DND-41 (cell line): ENCODE measurements at regions not wholly inside any gene's neighbourhood (a gene's known extent, or its start where the extent isn't known, plus 50 kb on each side); places are given as distances from the start of the nearest gene placed in this dataset.

Experiments
- EZH2 ChIP-seq: IDR thresholded peaks from 3 replicates; pipeline ENCODE4 v1.6.1; 2012; ENCODE audit warnings: borderline replicate concordance, low read depth, mild to moderate bottlenecking, moderate library complexity, low read length, inconsistent platforms; ENCODE audit not compliant: severe bottlenecking
- TF ChIP-seq, protein P1 (sequence below): IDR thresholded peaks from 2 replicates; pipeline ENCODE4 v1.5.1; 2012; ENCODE audit warnings: borderline replicate concordance, low read length, moderate library complexity, mild to moderate bottlenecking; ENCODE audit not compliant: poor library complexity, severe bottlenecking; ENCODE audit errors: extremely low read depth

DNA sequence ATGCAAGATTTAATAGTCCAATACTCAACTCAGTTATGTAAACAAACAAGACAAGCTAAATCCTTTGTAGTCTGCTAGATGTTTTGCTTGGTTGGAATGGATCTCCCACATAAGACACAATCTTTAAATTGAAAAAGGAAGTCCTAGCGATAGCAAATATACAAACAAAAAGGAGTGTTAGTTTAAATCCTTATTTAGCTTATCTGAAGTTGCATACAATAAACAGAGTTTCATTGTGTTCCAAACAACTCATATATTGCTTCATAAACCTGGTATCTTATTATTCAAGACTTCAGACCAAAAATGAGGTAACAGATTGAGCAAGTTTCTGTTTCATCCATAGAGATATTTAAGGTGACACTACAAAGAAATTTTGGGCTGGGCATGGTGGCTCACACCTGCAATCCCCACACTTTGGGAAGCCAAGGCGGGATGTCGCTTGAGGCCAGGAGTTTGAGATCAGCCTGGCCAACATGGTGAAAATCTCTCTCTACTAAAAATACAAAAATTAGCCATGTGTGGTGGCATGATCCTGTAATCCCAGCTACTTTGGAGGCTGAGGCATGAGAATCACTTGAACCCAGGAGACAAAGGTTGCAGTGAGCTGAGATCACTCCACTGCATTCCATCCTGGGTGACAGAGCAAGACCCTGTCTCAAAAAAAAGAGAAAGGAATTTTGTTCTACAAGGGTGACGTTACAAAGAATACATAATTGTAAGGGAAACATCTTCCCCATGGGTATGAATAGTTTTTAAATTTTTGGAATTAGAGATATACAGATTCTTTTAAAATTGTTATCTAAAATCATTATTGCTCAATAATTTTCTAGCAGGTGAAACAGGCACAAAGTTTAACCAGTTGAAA is 150.5 kb upstream of the L3MBTL4 start:
- TF ChIP-seq EZH2: no peak
- TF ChIP-seq, protein P1, sequence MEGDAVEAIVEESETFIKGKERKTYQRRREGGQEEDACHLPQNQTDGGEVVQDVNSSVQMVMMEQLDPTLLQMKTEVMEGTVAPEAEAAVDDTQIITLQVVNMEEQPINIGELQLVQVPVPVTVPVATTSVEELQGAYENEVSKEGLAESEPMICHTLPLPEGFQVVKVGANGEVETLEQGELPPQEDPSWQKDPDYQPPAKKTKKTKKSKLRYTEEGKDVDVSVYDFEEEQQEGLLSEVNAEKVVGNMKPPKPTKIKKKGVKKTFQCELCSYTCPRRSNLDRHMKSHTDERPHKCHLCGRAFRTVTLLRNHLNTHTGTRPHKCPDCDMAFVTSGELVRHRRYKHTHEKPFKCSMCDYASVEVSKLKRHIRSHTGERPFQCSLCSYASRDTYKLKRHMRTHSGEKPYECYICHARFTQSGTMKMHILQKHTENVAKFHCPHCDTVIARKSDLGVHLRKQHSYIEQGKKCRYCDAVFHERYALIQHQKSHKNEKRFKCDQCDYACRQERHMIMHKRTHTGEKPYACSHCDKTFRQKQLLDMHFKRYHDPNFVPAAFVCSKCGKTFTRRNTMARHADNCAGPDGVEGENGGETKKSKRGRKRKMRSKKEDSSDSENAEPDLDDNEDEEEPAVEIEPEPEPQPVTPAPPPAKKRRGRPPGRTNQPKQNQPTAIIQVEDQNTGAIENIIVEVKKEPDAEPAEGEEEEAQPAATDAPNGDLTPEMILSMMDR: no peak
